ENCODE measurements at regions not wholly inside any gene's neighbourhood (a gene's known extent, or its start where the extent isn't known, plus 50 kb on each side); places are given as distances from the start of the nearest gene placed in this dataset.

- no peaks in the 10 kb centered on the region for H3K27me3 ChIP-seq
- peaks cover 0 to 10% (median 0%) of the 10 kb centered on the region in 4 donors for H3K9me3 ChIP-seq
- no peak overlapping the region for H3K4me3 ChIP-seq
- no peak for TF ChIP-seq CTCF (IDR thresholded peaks at IDR 0.05)
- no peak for TF ChIP-seq EP300 (IDR thresholded peaks at IDR 0.05)
- TF ChIP-seq POLR2A (IDR thresholded peaks at IDR 0.05), result no peak
- H3K36me3 ChIP-seq, result no peaks in the 10 kb centered on the region
- 51% methylated on average over 5 of the region's 5 CpGs for WGBS, 2 donors
- DNase-seq (ENCODE audit: low spot score in 2 of 2), result no peak
- H3K4me1 ChIP-seq, result no peaks in the 10 kb centered on the region
- H3K27ac ChIP-seq, result no peak overlapping the region
Measured at GRCh38 chr2:205902900-205903237, 183.1 kb downstream of the INO80D start.

- DNase-seq (ENCODE audit: low spot score in 2 of 2), result no peak
- H3K27me3 ChIP-seq, result no peaks in the 10 kb centered on the region
- TF ChIP-seq CTCF (IDR thresholded peaks at IDR 0.05), result no peak
- TF ChIP-seq POLR2A (IDR thresholded peaks at IDR 0.05), result no peak
- no peak for TF ChIP-seq EP300 (IDR thresholded peaks at IDR 0.05)
- no peak overlapping the region for H3K4me3 ChIP-seq
- H3K9me3 ChIP-seq, result peaks cover 0 to 7% (median 0%) of the 10 kb centered on the region in 4 donors
- no peaks in the 10 kb centered on the region for H3K4me1 ChIP-seq
- no peak overlapping the region for H3K27ac ChIP-seq
- H3K36me3 ChIP-seq, result no peaks in the 10 kb centered on the region
- WGBS, 2 donors, result 73 to 76% methylated on average over 15 of the region's 15 CpGs
Measured at GRCh38 chr2:205902041-205902899, 183.7 kb downstream of the INO80D start.

GRCh38 chr2:205901491-205901890, 184.5 kb downstream of the INO80D start:
- Histone ChIP-seq H3K27me3 (no peaks in the 10 kb centered on the region), H3K9me3 (peaks cover 0 to 7% (median 0%) of the 10 kb centered on the region in 4 donors), H3K4me1 (no peaks in the 10 kb centered on the region), H3K27ac (no peak overlapping the region), H3K36me3 (no peaks in the 10 kb centered on the region), H3K4me3 (no peak overlapping the region)
- 93 to 96% methylated on average over 4 of the region's 4 CpGs for WGBS, 2 donors
- DNase-seq (ENCODE audit: low spot score in 2 of 2), result no peak
- TF ChIP-seq POLR2A (IDR thresholded peaks at IDR 0.05), result no peak

- TF ChIP-seq POLR2A (IDR thresholded peaks at IDR 0.05) (no peak), CTCF (IDR thresholded peaks at IDR 0.05) (no peak)
- WGBS, 2 donors, result 89 to 100% methylated on average over 1 of the region's 1 CpG
- no peaks in the 10 kb centered on the region for H3K27me3 ChIP-seq
Measured at GRCh38 chr2:205898744-205899143, 187.2 kb downstream of the INO80D start.

GRCh38 chr2:205895981-205896655, 189.9 kb downstream of the INO80D start:
- no peaks in the 10 kb centered on the region for H3K4me1 ChIP-seq
- TF ChIP-seq EP300 (IDR thresholded peaks at IDR 0.05) (no peak), CTCF (IDR thresholded peaks at IDR 0.05) (no peak), POLR2A (IDR thresholded peaks at IDR 0.05) (no peak)
- no peaks in the 10 kb centered on the region for H3K27me3 ChIP-seq
- peaks cover 0 to 7% (median 0%) of the 10 kb centered on the region in 4 donors for H3K9me3 ChIP-seq
- H3K4me3 ChIP-seq, result no peak overlapping the region
- DNase-seq (ENCODE audit: low spot score in 2 of 2), result no peak
- no peak overlapping the region for H3K27ac ChIP-seq
- H3K36me3 ChIP-seq, result no peaks in the 10 kb centered on the region
- 53 to 56% methylated on average over 9 of the region's 9 CpGs for WGBS, 2 donors

More at GRCh38 chr2:205898744-205899143, 187.2 kb downstream of the INO80D start:
- H3K36me3 ChIP-seq, result no peaks in the 10 kb centered on the region
- no peak overlapping the region for H3K4me3 ChIP-seq
- DNase-seq (ENCODE audit: low spot score in 2 of 2), result no peak
- H3K4me1 ChIP-seq, result no peaks in the 10 kb centered on the region
- peaks cover 0 to 7% (median 0%) of the 10 kb centered on the region in 4 donors for H3K9me3 ChIP-seq
- no peak overlapping the region for H3K27ac ChIP-seq

Data from tibial nerve (tissue), 4 donors.